Brain pericyte (primary cell): ENCODE measurements at regions not wholly inside any gene's neighbourhood (a gene's known extent, or its start where the extent isn't known, plus 50 kb on each side); places are given as distances from the start of the nearest gene placed in this dataset.
A peak's percentile ranks its signal among the peaks of the same experiment; 100 is the strongest.

Source experiments
- DNase-seq: peaks from one replicate; pipeline ENCODE4 v3.0.0-alpha.2; 2012; ENCODE audit warnings: low read depth, low spot score

DNA sequence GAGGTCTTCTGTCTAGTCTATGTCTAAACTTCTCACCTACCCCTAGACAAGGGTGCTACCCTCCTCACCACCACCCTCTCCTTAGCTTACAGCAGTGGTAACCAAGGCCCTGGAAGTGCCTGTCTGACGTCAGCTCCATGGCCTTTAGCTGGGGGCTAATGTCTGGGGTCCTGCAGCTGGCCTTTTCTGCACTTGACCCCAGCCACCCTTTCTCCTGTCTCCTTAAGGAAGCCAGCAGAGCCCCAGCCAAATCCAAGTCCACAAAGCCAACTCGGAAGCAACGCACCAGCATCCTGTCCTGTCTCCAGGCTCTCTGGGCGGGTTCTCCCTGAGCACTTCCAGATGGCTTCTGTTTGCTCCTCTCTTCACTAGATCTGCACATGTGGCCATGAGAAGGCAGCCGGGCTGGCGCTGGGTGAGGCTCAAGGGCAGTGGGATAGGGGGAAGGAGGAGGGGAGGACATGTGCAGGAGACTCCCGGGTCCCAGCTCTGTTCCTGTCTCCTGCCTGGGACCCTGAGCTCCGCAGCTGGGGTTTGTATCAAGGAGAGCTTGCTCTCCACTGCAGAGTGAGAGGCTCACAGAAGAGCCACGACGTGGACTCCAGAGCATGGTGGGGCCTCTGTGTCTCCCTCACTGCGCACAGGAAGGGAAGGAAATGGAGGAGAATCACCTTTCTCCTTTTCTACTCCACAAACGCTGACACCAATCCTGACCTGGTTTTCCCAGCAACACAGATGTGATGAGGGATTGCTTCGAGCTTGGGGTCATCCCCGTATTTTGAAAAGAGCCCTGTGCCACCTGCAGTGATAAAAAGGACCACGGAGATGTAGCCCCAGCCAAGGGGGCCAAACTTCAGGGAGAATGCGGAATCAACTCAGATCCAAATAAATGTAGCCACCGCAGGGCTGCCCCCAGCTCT, 204.2 kb downstream of the USP12 start:
- no peak for DNase-seq

DNA sequence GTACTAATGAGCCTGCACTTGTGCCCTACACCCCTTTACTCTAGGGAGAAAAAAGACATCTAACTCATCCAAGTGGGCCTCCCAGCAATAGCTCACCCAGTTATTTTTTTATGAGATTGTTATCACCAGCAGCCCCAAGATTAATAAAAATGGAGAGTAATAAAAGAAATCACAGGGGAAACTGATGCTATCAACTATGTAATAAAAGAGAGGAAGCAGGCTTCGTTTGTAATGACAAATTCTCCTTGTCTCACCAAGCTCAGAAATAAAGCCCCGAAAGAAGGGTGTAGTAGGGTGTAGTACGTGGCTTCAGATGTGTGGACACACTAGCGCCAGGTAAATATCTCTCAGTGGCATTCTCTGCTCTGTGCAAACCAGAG, 204.9 kb downstream of the USP12 start:
- no peak for DNase-seq

GRCh38 chr13:26965952-26966700, 205.5 kb downstream of the USP12 start:
- peak; percentile 26 for DNase-seq

GRCh38 chr13:26964278-26965250, 204.0 kb upstream of the GPR12 start:
- no peak for DNase-seq

- no peak for DNase-seq
These were observed 202.1 kb upstream of the GPR12 start for GRCh38 chr13:26962671-26963070.

GRCh38 chr13:26961890-26962615, 201.5 kb upstream of the GPR12 start:
- no peak for DNase-seq

- DNase-seq = no peak
These were observed 196.6 kb upstream of the GPR12 start for GRCh38 chr13:26957182-26957581.

DNA sequence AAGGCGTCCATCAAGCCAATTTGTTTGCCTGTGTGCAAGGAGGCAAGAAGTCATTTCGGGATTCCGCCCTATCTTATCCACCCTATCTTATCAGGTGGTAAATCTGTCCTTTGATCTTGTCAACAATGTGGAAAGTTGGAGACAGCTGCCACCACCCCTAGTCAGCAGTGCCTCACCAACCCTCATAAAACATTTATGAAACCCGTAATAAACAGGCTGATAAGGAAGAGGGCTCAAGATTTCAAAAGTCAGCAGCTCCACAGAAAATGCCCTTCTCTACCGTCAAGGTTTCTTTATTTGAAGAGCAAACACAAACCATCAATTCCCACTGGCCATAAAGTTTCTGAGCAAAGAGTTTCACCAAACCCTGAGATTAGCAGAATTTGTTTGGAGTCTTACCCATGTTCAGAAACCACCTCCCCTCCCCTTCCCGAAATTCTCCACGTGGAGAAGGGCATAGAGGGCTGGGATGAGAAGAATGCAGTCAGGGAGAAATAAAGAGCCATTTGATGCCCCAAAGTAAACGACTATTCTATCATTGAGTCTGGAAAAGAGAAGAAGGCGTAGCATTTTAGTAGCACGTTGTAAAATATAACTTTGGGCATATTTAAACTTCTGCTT, 196.0 kb upstream of the GPR12 start:
- DNase-seq = no peak

DNA sequence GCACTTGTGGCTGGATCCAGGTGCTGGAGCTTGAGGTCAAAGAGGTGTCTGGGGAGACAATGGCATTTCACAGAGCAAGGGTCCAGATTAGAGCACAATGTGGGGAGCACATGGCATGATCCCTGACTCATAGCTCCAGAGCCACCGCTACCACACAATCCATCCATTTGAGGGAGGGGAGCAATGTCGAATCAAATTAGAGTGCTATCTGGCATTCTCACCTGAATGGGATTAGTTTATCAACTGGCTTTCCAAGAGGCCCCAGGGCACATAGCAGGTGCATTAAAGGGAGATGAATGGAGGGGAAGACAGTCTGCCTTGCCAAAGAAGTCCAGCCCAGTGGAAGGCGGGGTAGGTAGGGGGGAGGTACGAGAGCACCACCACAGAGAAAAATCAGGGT, 194.4 kb upstream of the GPR12 start:
- no peak for DNase-seq

DNA sequence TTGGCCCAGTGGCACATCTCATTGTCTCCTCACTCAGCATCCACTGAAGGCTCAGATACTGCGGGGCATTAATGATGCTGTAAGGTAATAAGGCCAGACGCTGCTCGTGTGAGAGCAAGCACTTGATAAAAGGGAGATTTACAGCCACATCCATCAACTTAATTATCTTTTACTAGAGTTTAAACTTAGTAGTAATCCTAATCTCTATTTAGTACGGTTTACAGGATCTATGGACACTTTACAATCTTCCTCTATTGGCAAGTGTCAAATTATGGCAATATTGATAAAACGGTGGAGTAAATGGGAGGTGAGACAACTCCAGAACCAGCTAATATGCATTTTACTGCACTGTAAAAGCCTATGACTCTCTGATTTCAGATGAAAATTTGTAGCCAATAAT, 192.7 kb upstream of the GPR12 start:
- no peak for DNase-seq

GRCh38 chr13:26952551-26953143, 192.1 kb upstream of the GPR12 start:
- DNase-seq = no peak

GRCh38 chr13:26951581-26952177, 191.1 kb upstream of the GPR12 start:
- DNase-seq = no peak

- no peak for DNase-seq
These were observed 190.4 kb upstream of the GPR12 start for GRCh38 chr13:26950968-26951367.

GRCh38 chr13:26950546-26950945, 190.0 kb upstream of the GPR12 start:
- DNase-seq = no peak

- no peak for DNase-seq
These were observed 189.3 kb upstream of the GPR12 start for GRCh38 chr13:26949701-26950502.

DNA sequence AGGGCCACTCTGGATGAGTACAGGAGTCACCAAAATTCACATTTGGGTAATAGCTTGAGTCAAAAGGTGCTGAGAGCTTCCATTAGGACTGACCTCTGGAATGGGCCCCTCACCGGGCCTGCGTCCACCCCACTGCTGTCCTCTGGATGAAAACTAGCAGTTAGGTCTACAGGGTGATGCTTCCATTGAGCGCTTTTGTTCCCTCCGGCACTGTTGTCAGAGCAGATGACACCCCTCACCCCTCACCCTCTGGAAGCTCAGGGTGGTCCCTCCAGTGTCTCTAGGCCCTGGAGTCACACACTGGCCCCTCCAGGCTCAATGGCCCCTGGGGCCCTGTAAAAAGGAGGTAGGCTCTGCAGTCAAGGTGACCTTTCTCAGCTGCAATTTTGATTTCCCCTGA, 187.8 kb upstream of the GPR12 start:
- no peak for DNase-seq

- no peak for DNase-seq
These were observed 186.2 kb upstream of the GPR12 start for GRCh38 chr13:26946684-26947343.

- no peak for DNase-seq
These were observed 183.2 kb upstream of the GPR12 start for GRCh38 chr13:26943748-26944147.
